KOPT-K1 (cell line): ENCODE measurements at regions not wholly inside any gene's neighbourhood (a gene's known extent, or its start where the extent isn't known, plus 50 kb on each side); places are given as distances from the start of the nearest gene placed in this dataset.

Experiments
- H3K27ac ChIP-seq: fragments of 200-600 bp; sonication (generic); 2 replicates; pipeline ENCODE4 v1.5.1; 2016; ENCODE audit warnings: antibody characterized with exemption, mild to moderate bottlenecking, low read depth, low read length; ENCODE audit not compliant: poor library complexity, severe bottlenecking
- H3K36me3 ChIP-seq: fragments of 200-600 bp; sonication (generic); 2 replicates; pipeline ENCODE4 v1.5.1; 2017; ENCODE audit warnings: antibody characterized with exemption, mild to moderate bottlenecking, low read length, moderate library complexity; ENCODE audit not compliant: insufficient read depth
- H3K9me3 ChIP-seq: fragments of 200-600 bp; sonication (generic); 2 replicates; pipeline ENCODE4 v1.5.1; 2017; ENCODE audit warnings: antibody characterized with exemption, low read length, mild to moderate bottlenecking; ENCODE audit not compliant: insufficient read depth, poor library complexity, severe bottlenecking

DNA sequence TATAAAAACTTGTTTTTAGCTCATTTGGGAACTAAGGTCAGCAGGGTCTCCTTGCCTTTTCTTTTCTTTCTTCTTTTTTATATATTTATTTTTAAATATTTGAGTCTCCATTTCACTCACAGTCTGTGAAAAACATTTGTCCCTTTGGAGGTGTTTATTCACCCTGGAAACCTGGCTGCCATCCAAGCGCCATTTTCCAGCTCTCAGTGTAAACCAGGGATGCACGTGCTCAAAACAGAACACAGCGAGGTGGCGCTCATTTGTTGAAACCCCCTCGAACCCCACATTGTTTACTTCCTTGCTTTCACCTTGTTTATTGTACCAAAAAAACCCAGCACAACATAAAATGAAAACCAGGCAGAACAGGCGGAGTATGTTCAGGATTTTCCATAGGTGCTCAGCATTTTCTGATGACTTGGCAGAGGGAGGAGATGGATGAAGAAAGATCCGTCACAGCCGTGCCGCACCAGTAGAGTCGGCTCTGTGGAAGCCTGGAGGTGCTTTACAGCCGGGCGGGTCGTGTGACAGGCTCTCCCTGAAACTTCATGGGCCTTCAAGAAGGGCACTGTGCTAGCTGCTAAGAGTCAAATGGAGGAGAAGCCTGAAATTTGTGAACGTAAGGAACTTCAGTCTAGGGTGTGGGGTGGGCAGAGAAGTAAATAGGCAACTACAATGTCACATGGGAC is 284.4 kb downstream of the FOXL1 start:
- Histone ChIP-seq H3K9me3 (no peaks in the 10 kb centered on the region), H3K27ac (no peak overlapping the region), H3K36me3 (no peaks in the 10 kb centered on the region)

- H3K36me3 ChIP-seq, result no peaks in the 10 kb centered on the region
- H3K27ac ChIP-seq, result no peak overlapping the region
- H3K9me3 ChIP-seq, result no peaks in the 10 kb centered on the region
These were observed 285.3 kb downstream of the FOXL1 start for GRCh38 chr16:86863609-86864008.

DNA sequence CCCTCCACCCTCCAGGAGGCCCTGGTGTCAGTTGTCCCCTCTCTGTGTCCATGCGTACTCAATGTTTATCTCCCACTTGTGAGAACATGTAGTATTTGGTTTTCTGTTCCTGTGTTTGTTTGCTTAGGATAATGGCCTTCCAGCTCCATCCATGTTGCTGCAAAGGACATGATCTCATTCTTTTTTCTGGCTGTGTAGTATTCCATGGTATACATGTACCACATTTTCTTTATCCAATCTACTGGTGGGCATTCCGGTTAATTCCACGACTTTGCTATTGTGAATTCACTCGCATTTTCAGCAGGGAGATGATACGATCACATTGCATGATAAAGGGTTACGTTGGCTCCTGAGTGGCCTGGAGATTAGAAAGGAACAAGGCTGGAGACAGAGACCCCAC is 286.2 kb downstream of the FOXL1 start:
- H3K36me3 ChIP-seq, result no peaks in the 10 kb centered on the region
- H3K9me3 ChIP-seq, result no peaks in the 10 kb centered on the region
- no peak overlapping the region for H3K27ac ChIP-seq

GRCh38 chr16:86865851-86866662 is 287.7 kb downstream of the FOXL1 start:
- Histone ChIP-seq H3K9me3 (no peaks in the 10 kb centered on the region), H3K36me3 (no peaks in the 10 kb centered on the region), H3K27ac (no peak overlapping the region)

- Histone ChIP-seq H3K36me3 (no peaks in the 10 kb centered on the region), H3K27ac (no peak overlapping the region), H3K9me3 (no peaks in the 10 kb centered on the region)
These were observed 288.8 kb downstream of the FOXL1 start for GRCh38 chr16:86866986-86867722.

GRCh38 chr16:86868070-86868469 is 289.7 kb downstream of the FOXL1 start:
- Histone ChIP-seq H3K27ac (no peak overlapping the region), H3K36me3 (no peaks in the 10 kb centered on the region), H3K9me3 (no peaks in the 10 kb centered on the region)

DNA sequence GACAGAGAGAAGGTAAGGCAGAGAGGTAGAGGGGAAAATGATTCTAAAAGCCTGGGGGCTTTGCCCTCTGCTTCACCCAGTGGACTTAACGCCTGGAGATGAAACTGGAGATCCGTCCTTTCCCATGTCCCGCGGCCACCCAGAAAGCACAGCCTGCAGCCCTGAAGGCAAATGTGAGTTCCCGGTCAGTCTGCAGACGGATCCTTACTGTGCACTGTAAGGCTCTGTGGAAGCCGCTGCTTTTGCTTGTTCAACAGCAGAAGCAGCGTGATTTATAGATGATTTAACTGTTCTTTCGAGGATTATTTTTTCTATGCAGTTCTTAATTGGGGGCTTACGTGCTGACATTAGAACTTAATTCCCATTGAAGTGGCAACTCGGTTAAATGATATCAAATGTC is 290.4 kb downstream of the FOXL1 start:
- Histone ChIP-seq H3K36me3 (no peaks in the 10 kb centered on the region), H3K9me3 (no peaks in the 10 kb centered on the region), H3K27ac (no peak overlapping the region)

DNA sequence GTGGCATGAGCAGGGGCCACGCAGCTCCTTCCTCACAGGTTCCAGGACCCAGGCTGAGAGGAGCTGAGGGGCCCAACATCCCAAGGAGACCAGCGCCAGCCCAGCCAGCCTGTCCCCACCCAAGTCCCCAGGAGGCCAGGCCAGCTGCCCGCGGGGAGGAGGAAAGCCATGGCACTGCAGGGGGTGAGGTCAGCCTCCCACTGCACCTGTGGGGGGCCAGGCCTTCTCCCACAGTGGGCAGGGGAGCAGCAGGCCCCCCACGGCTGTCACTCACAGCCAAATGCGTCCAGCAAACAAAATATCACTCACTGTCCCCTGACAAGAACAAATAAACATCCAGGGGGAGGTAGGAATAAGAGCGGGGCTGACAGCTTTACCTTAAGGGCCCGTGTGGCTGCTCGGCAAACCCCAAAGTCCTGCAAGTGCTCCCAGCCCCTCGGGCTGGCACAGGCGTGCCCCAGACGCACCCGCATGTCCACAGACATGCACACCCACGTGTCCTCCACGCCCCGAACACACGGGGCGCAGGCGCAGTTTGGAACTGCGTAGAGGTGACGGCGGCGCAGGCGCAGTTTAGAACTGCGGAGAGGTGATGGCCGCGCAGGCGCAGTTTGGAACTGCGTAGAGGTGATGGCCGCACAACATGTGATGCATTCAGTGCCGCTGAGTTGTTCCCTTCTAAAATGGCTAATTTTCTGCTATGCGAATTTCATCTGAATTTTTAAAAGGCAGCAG is 291.1 kb downstream of the FOXL1 start:
- H3K36me3 ChIP-seq, result no peaks in the 10 kb centered on the region
- no peaks in the 10 kb centered on the region for H3K9me3 ChIP-seq
- no peak overlapping the region for H3K27ac ChIP-seq

- Histone ChIP-seq H3K36me3 (no peaks in the 10 kb centered on the region), H3K9me3 (no peaks in the 10 kb centered on the region), H3K27ac (no peak overlapping the region)
These were observed 292.0 kb downstream of the FOXL1 start for GRCh38 chr16:86870380-86870779.

- Histone ChIP-seq H3K9me3 (no peaks in the 10 kb centered on the region), H3K27ac (no peak overlapping the region), H3K36me3 (no peaks in the 10 kb centered on the region)
These were observed 293.8 kb downstream of the FOXL1 start for GRCh38 chr16:86872131-86872530.

- Histone ChIP-seq H3K9me3 (no peaks in the 10 kb centered on the region), H3K36me3 (no peaks in the 10 kb centered on the region), H3K27ac (no peak overlapping the region)
These were observed 294.5 kb downstream of the FOXL1 start for GRCh38 chr16:86872833-86873232.

DNA sequence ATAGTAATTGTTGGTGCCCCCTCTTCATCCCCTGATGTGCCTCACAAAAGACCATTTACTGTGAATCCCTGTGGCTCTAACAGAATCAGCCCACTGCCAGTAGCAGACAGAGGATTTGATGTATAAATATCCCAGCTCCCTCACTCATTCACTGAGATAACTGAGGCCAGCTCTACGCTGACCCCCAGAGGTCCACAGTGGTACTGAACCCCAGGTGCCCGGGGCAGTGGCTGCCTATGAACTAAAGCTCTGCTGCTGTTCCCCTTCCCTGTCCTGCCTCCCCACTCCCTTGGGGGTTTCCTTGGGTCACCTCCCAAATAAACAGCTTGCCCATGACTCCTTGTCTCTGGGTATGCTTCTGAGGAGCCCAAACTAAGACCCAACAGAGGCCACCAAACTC is 295.8 kb downstream of the FOXL1 start:
- Histone ChIP-seq H3K27ac (no peak overlapping the region), H3K36me3 (no peaks in the 10 kb centered on the region), H3K9me3 (no peaks in the 10 kb centered on the region)

- Histone ChIP-seq H3K36me3 (no peaks in the 10 kb centered on the region), H3K9me3 (no peaks in the 10 kb centered on the region), H3K27ac (no peak overlapping the region)
These were observed 298.1 kb downstream of the FOXL1 start for GRCh38 chr16:86876499-86876898.

GRCh38 chr16:86877108-86877507 is 298.8 kb downstream of the FOXL1 start:
- Histone ChIP-seq H3K36me3 (no peaks in the 10 kb centered on the region), H3K9me3 (no peaks in the 10 kb centered on the region), H3K27ac (no peak overlapping the region)

- H3K9me3 ChIP-seq, result no peaks in the 10 kb centered on the region
- H3K27ac ChIP-seq, result no peak overlapping the region
- no peaks in the 10 kb centered on the region for H3K36me3 ChIP-seq
These were observed 299.5 kb downstream of the FOXL1 start for GRCh38 chr16:86877835-86878234.
